Esophagus mucosa (tissue), 1 donor: ENCODE measurements at regions not wholly inside any gene's neighbourhood (a gene's known extent, or its start where the extent isn't known, plus 50 kb on each side); places are given as distances from the start of the nearest gene placed in this dataset.

Experiments used
- ATAC-seq: fragments of 200-7000 bp; cut with Tn5 transposase; one replicate; pipeline ENCODE4 v1.9.1; 2020
- donor health status: DM: yes; HTN: yes; CAD: no.

DNA sequence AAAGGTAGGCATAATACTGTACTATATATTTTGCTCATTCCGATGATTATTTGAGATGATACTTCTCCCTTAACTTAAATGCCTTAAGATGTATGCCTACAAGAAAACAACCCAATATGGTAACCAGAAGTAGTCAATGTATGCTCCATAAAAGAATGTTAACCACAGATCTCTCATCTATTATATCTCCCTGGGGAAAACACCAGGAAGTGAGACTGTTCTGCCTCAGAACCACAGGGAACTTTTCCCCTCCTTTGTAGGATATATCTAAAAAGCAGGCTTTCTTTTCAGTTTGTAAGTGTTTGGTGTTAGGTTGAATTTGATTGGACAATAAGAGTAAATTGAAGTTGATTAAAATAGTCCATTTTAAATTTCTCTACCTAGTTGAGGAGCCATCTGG, 1160.5 kb upstream of the NXPH2 start:
- no peak for ATAC-seq

DNA sequence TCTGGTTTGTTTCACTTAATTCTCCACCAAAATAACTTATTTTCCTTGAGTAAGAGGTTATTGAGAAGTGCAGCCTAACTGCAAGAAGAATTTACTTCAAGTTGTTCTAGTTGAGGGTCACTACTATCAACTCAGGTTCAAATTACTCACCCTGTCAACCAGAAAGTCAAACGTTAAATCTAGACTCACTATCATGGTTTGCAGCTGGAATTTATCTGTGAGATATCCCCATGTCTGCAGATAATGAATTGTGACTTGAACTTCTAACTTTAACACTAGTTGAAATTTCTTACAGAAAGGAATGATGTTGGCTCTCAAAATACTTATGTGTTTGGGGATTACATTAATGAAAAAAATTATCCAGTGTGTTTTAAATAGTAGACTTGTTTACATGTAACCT, 1145.7 kb upstream of the NXPH2 start:
- no peak for ATAC-seq

DNA sequence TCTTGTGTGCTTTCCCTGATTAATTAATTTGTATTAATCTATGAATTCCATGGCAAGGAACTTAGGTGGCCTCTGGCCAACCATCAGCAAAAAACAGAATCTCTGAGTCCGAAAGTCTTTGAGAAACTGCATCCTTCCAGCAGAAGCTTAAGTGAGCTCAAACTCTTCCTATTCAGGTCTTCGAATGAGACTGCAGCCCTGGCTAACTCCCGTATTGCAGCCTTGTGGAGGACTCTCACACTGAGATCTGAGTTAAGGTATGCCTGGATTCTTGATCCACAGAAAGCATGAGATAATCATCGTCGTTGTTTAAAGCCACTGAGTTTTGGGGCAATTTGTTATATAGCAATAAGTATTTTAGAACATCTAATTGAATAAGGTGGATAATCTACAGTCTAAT, 1143.9 kb upstream of the NXPH2 start:
- ATAC-seq: no peak

DNA sequence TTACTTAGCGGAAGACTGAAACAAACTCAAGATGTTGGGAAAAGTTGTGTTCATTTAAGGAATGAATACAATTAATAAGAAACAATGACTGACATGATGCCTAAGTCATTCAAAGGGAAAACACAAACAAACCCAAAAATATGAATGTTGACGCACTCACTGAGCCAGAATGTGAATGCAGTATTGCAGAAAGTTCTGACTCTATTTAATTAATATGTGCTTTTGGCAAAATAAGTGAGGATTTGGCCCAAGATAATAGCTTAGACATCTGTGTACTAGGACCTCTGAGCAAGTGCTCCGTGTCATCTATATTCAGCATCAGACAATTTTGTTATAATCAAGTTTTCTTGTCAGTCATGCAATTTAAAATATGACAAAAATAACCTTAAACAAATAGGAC, 1138.8 kb upstream of the NXPH2 start:
- no peak for ATAC-seq

DNA sequence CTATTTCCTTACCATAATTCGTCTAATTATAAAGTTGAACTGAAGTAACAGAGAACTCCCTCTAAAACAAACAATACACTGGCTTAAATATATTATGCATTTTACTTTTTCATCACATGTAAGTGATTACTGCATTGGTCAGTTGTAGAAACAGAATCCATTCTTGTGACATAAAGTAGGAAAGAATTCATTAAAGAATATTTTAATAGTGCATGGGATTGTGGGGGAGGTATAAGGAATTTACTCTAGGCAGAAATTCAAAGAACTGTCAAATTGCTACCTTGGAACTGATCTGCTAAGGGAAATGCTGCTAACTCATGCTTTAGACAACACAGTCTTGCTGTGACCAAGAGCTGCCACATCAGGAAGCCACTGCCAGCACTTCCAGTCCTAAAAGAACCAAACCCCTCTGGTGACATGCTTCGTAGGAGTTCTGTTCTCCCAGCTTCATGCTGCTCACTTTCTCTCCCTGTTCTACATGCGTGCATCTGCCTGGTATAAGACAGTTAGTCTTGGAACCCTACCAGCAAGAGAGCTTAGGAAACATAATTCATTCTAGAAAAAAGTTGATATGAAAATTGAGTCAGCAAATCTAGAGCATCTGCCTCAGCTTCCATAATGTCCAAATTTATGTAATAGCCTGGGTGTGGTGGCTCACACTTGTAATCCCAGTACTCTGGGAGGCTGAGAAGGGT, 1137.6 kb upstream of the NXPH2 start:
- no peak for ATAC-seq

DNA sequence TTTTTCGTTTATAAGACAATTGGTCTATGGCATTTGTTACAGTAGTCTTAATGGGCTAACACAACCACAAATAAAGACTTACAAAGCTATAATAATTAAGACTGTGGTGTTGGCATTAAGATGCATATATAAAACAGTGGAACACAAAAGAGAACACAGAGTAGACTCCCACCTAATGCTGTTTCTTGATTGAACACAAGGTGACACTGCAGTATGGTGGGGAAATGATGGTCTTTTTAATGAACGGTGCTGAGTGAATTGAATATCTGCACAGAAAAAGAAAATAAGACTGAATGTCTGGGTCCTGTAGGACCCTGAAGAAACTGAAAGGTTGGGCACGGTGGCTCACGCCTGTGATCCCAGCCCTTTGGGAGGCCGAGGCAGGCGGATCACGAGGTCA, 1136.6 kb upstream of the NXPH2 start:
- ATAC-seq: no peak

DNA sequence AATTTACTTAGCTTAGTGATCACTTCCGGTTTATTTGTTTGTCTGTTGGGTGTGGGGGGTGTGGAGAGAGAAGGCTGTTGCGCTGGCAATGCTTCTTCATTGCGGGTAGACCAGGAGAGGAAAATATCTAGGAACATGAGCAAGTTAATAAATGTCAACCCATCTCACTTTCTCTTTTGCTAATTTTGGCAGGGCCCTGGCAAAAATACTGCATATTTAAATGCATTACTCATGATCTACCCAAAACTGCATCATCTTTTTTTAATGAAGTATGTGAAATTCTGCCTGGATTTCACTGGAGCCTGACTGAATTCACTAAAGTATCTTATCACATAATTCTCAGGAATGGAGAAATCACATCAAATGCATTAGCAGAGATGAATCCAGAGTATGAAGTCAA, 1131.0 kb upstream of the NXPH2 start:
- no peak for ATAC-seq

DNA sequence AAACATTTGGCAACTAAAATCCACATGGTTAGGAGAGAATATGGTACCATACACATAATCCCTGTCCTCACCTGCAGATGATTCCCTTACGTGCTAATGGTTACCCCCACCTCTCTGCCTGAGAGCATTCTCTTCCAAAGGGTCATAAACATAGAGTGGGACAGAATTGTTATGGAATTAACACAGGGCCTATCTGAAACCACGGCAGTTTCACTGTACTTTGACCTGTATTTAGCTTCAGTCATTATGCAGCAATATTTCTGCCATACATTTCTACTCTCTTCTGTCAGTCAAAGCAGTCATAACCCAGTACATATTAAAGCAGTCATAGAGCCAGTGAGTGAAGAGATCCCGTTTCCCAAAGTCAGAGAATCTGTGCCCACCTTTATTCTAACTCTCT, 1128.9 kb upstream of the NXPH2 start:
- ATAC-seq: no peak

DNA sequence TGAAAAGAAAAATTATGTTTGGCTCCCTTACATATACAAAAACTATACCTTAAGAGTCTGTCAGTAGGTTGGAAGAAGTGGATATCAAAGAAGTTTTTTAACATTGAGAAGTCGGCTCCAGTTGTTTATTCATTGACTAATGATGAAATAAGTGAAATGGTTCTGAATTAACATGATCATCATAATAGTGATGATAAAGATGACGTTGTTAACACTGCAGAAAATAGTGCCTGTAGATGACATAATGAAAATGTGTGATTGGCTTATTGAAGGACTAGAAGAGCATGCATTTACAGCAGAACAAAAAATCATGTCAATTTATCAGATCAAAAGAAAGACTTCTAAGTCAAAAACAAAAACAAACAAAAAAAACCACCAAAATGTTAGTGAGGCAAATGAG, 1125.4 kb upstream of the NXPH2 start:
- no peak for ATAC-seq

DNA sequence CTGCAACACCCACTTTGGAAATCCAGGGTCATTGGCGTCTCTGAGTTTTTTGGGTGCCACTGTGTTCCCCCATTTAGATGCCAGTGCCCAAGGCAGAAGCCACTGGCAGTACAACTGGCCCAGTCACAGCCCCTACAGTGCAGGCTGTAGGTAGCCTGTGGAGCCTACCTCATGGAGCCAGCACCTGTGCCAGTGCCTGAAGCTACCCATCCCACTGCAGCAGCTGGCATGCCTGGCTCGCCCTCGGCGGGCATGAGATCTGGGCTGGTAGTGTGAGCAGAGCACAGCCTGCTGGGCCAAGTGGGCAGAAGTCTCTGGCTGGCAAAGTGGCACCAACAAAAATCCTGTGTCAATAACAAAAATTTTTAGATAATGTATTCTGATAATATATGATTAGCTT, 1111.4 kb upstream of the NXPH2 start:
- no peak for ATAC-seq

DNA sequence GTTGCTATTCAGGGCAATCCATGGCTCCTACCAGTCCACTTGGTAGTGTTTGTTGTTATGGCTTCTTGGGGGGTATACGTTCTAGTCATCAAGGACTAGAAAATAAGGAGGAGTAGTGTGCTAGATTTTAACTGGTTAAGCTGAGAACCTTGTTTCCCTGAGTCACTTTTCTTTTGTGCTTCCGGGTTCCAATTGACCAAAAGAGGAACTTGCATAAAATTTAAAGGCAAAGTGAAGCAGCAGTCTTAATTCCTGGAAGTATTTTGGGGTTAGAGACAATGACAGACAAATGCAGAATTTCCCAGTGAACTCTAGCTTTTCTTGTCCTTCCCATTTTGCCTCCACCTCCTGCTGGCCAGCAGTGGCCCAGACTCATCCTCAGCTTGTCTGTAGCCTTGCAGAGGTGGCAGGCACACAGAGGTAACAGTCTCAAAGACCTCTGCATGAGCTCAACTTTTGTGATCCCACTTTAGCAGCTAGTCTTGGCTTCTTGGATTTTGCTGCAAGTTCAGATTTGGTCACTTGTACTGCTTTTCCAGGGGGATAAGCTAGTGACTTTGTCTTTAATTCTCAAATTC, 1105.8 kb upstream of the NXPH2 start:
- ATAC-seq: no peak

DNA sequence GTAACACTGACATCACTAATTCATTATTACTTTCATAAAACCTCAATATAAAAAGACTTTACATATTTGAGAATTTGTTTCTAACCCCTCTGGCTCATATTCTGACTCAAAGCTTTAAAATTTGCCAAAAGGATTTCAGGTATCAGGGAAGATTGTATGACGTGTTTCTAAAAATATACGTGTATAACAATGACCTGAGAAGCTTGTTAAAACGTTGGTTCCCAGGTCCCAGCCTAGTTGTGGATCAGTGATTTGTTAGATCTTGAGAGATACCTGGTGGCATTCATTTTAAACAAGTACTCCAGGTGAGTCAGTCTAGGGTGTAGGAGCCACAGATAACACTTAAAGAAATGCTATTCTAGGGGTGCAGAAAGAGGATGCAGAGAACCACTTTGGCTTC, 1096.8 kb upstream of the NXPH2 start:
- no peak for ATAC-seq

DNA sequence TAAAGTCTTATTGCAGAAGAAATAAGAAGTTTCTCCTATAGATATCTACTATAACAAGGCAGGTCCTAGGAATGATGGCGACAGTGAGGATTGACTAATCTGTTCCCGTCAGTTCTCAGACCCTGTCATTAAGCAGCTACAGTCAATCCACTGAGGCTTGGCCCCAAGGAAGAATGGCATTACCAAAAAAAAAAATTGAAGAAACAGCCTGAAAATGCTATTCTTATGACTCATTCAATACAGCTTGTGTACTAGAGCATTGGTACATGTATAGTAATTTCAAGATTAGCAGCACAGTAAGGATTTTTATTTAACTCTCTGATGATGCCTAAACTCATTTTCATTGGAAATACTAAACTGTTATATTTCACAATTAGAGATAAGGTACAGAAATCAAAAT, 1096.1 kb upstream of the NXPH2 start:
- no peak for ATAC-seq

DNA sequence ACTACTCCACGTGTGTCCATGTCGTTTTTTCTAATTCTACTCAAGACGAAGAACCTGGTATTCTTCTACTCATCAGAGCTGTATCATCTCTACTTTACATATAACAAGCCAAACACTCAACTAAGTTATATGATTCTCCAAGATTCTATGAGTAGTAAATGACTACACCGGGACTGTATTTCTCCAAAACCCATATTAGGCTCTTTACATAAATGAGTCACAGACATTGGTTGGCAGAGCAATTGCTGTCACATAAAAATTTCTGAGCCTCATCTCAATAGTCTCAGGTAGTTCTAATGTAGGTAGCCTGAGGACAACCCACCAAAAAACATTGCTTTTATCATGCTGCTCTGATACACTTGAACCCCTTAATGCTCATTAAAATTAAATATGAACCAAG, 1092.3 kb upstream of the NXPH2 start:
- no peak for ATAC-seq

DNA sequence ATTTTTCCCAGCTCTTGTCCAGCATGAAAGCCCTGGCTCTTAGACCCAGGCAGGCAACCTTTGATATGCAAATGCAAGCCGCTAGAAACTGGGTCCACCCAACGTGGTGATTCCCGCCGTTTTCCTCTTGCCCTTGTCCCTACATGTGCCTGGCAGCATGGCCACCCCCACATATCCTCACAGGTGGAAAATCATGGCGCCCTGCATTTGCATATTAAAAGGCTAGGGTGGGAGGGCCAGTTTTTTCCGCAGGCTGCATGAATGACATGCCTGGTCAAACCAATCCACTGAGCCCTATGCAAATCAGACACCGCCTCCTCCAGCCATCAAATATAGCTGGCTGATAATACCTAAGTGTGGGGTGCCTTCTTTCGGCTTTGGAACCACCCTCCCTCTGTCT, 1091.8 kb upstream of the NXPH2 start:
- no peak for ATAC-seq

DNA sequence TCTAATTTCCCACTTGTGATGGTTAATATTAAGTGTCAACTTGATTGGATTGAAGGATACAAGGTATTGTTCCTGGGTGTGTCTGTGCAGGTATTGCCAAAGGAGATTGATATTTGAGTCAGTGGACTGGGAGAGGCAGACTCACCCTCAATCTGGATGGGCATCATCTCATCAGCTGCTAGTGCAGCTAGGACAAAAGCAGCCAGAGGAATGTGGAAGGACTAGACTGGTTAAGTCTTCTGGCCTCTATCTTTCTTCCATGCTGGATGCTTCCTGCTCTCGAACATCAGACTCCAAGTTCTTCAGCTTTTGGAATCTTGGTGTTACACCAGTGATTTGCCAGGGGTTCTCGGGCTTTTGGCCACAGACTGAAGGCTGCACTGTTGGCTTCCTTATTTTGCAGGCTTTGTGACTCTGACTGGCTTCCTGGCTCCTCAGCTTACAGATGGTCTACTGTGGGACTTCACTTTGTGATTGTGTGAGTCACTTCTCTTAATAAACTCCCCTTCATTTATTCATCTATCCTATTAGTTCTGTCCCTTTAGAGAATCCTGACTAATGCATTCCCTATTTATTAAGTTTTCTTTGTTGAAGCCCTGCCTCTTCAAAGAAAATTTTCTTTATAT, 1087.5 kb upstream of the NXPH2 start:
- ATAC-seq: no peak

DNA sequence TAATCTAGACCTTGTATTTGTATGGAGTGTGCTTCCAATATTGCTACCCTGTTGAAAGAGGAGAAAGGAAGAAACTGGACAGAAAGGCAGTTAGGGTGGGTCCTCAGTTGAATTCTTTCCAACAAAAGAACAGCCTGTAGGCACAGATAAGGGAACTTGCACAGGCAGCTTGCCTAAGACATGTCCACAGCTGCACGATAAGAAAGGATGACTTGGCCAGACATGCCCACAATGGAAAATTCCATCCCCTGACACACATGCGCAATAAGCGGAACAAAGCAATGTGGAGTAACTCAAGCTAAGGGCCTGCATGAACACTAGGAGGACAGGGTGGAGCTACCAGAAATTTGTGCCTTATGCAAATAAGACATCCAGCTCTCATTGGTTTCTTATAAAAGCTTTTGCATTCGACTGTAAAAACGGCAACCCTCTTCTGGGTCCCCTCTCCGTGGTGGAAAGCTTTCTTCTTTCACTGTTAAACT, 1084.7 kb upstream of the NXPH2 start:
- no peak for ATAC-seq

DNA sequence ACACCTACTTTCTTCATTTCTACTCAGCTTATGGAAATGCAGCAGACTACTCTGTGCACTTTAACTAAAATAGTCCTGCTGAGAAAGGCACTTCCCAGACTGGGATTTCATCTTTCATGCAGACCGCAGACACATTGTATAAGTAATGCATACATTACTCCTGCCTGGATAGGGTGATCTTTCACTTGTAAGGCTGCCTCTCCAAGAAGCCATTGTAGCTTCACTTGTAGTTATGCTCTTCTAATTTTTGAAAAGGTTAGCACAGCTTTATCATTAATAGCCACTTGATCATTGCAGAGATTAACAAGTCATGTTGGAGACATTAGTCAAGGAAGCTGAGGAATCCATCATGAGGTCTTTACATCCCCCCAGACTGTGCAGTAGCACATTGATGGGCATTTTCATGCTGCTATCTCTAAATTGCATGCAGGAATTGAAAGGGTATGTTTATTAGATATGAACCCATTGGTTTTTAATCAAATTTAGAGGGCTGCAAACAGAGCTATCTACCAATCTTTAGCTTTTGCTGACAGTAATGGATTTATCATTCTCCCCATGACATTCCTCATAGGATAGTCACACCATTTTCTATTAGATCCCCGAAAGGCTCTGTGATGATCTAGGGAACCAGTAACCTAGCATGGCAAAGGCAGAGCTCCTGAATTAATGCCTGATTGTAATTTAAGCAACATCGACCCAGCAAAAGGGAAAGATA, 1074.7 kb upstream of the NXPH2 start:
- no peak for ATAC-seq

DNA sequence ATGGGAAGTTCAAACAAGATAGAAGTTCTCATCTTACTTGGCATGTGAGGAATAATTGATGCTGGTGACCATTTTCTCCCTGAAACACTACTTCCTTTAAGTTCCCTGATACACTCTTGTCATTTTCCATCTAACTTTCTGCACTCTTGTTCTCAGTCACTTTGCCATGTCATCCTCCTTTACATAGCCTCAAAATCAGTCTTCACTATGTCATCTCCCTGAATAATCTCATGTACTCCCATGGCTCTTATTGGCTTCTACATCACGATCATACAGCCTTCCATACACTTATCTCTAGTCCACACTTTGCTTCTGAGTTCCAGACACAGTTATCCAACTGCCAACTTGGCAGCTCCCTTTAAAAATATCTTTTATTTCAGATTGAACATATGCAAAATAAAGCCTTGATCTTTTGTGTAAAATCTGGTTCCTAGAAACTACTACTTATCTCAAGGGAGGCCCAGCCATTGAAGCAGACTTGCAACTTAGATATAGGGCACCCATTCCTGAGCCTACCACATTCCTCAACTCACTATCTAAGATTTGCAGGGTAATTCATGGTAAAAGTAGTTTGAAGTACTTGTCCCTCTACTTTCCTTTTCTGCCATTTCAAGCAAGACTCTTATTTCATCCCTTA, 1070.2 kb upstream of the NXPH2 start:
- no peak for ATAC-seq

DNA sequence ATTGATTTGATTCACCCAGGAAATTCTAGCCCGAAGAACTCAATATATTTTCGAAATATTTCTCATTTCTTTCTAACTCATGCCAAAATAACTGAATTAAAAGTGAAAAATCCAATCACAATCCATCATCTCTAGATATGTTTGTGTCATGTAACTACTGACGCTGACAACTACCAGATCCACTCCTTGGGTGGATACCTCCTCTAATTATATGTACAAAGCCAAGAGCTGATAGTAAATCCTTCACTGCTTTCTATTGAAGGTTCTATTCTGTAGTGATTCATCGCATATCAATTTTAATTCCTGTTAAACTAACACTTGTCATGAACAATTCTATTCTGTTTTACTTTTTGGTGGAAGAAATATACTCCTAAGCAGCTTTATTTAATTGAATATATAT, 1056.6 kb upstream of the NXPH2 start:
- ATAC-seq: no peak

DNA sequence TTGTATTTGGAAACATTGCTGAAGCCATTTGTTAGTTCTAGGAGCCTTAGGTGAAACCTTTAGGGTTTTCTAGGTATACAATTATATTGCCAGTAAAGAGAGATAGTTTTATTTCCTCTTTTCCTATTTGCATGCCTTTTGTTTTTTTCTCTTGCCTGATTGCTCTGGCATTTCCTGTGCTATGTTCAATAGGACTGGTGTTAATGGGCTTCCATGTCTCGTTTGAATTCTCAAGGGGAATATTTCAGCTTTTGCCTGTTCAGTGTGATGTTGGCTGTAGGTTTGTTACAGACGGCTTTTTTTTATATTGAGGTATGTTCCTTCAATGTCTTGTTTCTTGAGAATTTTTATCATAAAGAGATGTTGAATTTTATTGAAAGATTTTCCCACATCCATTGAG, 1054.9 kb upstream of the NXPH2 start:
- ATAC-seq: no peak

DNA sequence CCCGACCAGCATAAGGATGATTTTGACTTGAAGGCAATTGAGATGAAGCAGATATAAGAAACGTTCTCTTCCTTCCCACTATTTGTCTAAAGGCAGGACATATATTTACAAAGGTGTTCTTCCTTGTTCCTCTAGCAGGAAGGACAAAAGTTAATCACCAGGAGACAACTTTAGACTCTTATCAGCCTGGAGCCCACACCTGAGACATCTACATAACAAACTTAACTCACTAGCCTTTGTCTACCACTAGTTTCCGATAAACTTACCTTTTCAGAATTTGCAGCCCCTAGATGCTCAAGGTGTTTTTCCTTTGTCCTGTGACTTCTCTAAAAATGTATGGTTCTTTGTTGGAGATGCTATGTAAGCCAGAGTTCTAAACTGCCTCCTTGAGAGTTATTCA, 1047.8 kb upstream of the NXPH2 start:
- ATAC-seq: no peak

DNA sequence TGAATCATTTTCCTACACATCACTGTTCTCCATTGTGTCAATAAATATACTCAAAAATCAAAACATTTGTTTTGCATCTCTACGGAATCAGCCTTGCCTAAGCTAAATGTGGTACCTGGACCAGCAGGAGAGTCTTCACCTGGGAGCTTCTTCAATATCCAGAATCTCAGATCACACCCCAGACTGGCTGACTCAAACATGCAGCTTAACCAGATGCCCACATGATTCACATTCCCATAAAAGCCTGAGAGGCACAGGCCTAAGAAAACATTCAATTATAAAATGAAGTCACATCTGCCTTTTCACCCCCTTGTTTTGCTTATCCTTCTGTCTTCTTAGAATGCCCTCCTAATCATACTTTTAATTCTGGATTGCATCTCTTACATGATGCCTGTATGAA, 1045.5 kb upstream of the NXPH2 start:
- ATAC-seq: no peak
